ENCODE measurements at regions not wholly inside any gene's neighbourhood (a gene's known extent, or its start where the extent isn't known, plus 50 kb on each side); places are given as distances from the start of the nearest gene placed in this dataset.

DNA sequence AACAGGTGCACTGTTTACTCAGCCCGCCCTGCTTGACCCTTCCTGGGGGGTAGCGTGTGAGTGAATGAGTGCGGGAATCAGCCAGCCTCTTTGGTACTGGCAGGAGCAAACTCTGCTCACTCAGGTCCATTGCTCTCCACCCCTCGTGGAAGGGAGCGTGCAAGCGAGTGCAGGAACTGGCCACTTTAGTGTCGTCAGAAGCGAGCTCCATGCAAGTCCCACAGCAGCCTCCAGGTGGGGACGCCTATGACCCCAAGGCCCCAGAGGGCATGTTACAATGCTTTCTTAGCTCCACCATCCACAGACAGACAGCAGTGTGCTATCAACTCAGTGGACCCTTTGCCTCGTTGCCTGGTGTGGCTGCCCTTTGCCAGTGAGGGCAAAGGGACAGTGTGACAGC lies 1025.1 kb upstream of the CDH8 start (continued):
- no peak for TF ChIP-seq POLR2AphosphoS2 (IDR thresholded peaks at IDR 0.05; ENCODE audit: low read depth, low read length)

DNA sequence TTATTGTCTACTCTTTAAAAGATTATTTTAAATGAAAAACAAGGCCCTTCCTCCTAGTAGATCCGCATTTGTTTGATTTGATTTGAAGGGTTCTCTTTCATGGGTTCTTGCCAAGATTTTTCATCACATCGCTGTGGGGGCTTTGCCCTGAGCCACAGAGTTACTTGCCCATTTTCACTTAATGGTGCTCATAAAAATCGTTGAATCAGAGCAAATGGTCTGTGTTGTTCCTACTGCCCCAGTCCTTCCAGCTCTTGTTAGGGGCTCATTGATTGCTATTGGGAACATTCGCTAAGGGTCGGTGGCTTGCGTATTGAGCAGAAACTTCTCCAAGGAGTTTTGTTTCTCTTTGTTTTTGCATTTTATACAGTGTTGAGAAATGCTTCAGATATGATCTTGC lies 1023.4 kb upstream of the CDH8 start:
- ChIA-PET POLR2A (no interaction called here), SMC1A (ENCODE audit: uncharacterized antibody, unreplicated experiment) (no interaction called here), CTCF (no interaction called here), RAD21 (ENCODE audit: unreplicated experiment) (no interaction called here)
- in situ Hi-C loops (cut with MboI), result no loop called here
- intact Hi-C loops (cut with micrococcal nuclease; ENCODE audit: unreplicated experiment), result no loop called here
- Histone ChIP-seq H3K27me3 (replicated peaks in 1 of 2; ENCODE audit: control insufficient read depth in 2 of 2, insufficient read depth in 2 of 2, low read length in 1 of 2) (no peaks in the 10 kb centered on the region), H3K4me3 (no peak overlapping the region), H3K4me1 (ENCODE audit: control insufficient read depth, insufficient read depth, low read length) (no peaks in the 10 kb centered on the region), H3K4me2 (ENCODE audit: control insufficient read depth, insufficient read depth) (no peak overlapping the region), H3K79me2 (ENCODE audit: control insufficient read depth, insufficient read depth, low read length) (no peaks in the 10 kb centered on the region), H2AFZ (ENCODE audit: control insufficient read depth, low read depth, low read length) (no peak overlapping the region), H3K36me3 (ENCODE audit: control insufficient read depth in 2 of 2, insufficient read depth in 2 of 2, low read length in 1 of 2) (no peaks in the 10 kb centered on the region), H4K20me1 (ENCODE audit: control insufficient read depth, insufficient read depth) (no peaks in the 10 kb centered on the region), H3K9me3 (replicated peaks; ENCODE audit: control insufficient read depth, insufficient read depth, low read length) (no peaks in the 10 kb centered on the region), H3K9ac (ENCODE audit: control insufficient read depth, insufficient read depth, low read length) (no peak overlapping the region), H3K27ac (ENCODE audit: control insufficient read depth, insufficient read depth) (no peak overlapping the region)
- FAIRE-seq (no peak), DNase-seq (ENCODE audit: low read depth, low spot score) (no peak), ATAC-seq (no peak)
- TF ChIP-seq, protein P1, sequence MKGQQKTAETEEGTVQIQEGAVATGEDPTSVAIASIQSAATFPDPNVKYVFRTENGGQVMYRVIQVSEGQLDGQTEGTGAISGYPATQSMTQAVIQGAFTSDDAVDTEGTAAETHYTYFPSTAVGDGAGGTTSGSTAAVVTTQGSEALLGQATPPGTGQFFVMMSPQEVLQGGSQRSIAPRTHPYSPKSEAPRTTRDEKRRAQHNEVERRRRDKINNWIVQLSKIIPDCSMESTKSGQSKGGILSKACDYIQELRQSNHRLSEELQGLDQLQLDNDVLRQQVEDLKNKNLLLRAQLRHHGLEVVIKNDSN (IDR thresholded peaks at IDR 0.05; ENCODE audit: borderline replicate concordance, extremely low read length, insufficient read depth, low read depth, low read length), result no peak
- TF ChIP-seq, protein P2, sequence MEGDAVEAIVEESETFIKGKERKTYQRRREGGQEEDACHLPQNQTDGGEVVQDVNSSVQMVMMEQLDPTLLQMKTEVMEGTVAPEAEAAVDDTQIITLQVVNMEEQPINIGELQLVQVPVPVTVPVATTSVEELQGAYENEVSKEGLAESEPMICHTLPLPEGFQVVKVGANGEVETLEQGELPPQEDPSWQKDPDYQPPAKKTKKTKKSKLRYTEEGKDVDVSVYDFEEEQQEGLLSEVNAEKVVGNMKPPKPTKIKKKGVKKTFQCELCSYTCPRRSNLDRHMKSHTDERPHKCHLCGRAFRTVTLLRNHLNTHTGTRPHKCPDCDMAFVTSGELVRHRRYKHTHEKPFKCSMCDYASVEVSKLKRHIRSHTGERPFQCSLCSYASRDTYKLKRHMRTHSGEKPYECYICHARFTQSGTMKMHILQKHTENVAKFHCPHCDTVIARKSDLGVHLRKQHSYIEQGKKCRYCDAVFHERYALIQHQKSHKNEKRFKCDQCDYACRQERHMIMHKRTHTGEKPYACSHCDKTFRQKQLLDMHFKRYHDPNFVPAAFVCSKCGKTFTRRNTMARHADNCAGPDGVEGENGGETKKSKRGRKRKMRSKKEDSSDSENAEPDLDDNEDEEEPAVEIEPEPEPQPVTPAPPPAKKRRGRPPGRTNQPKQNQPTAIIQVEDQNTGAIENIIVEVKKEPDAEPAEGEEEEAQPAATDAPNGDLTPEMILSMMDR (IDR thresholded peaks at IDR 0.05 in 2 of 3, conservative IDR thresholded peaks at IDR 0.05 in 1 of 3; ENCODE audit: control insufficient read depth in 2 of 3, extremely low read depth in 1 of 3, insufficient read depth in 1 of 3, low read depth in 3 of 3, low read length in 3 of 3), result no peak
- TF ChIP-seq CHD2 (IDR thresholded peaks at IDR 0.05; ENCODE audit: borderline replicate concordance, low read depth, low read length) (no peak), CREM (IDR thresholded peaks at IDR 0.05; ENCODE audit: low read depth) (no peak), MXI1 (IDR thresholded peaks at IDR 0.05; ENCODE audit: low read depth, low read length) (no peak), SMAD1 (IDR thresholded peaks at IDR 0.05; ENCODE audit: low read depth, partially characterized antibody) (no peak)
- TF ChIP-seq, protein P3, sequence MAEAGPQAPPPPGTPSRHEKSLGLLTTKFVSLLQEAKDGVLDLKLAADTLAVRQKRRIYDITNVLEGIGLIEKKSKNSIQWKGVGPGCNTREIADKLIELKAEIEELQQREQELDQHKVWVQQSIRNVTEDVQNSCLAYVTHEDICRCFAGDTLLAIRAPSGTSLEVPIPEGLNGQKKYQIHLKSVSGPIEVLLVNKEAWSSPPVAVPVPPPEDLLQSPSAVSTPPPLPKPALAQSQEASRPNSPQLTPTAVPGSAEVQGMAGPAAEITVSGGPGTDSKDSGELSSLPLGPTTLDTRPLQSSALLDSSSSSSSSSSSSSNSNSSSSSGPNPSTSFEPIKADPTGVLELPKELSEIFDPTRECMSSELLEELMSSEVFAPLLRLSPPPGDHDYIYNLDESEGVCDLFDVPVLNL (IDR thresholded peaks at IDR 0.05; ENCODE audit: low read depth, low read length), result no peak
- no TSS peak for BruUV-seq (replicated peaks)
- 56% methylated on average over 6 of the region's 6 CpGs for WGBS (ENCODE audit: insufficient coverage, insufficient replicate concordance, low lambda C conversion rate, missing lambda C conversion rate)
